Endothelial cell of umbilical vein (primary cell): ENCODE measurements at regions not wholly inside any gene's neighbourhood (a gene's known extent, or its start where the extent isn't known, plus 50 kb on each side); places are given as distances from the start of the nearest gene placed in this dataset.

Experiments used
- BruUV-seq: library from RNA; stranded (reverse); fragments of 400-500 nt; replicated peaks from 2 replicates; lab custom pipeline; 2021; lab: Mats Ljungman, UMichigan
- CTCF ChIA-PET: fragments of 300-600, 350-600 bp; sonication (Branson Sonifier 250); formaldehyde crosslinking; loops from one replicate; lab custom pipeline; 2021; ENCODE audit warnings: antibody characterized with exemption, inconsistent platforms; lab: Charles Lee
- POLR2A ChIA-PET: fragments of 300-600, 350-600 bp; sonication (Branson Sonifier 250); formaldehyde crosslinking; loops from one replicate; lab custom pipeline; 2021; ENCODE audit warnings: antibody characterized with exemption, inconsistent platforms; lab: Charles Lee
- DNase-seq: peaks from one replicate; pipeline ENCODE4 v3.0.0-alpha.2; 2011; ENCODE audit warnings: low read depth, low spot score
- FAIRE-seq: peaks from 2 replicates; lab custom pipeline; 2011; peaks lifted over from hg19 to GRCh38; lab: Jason Lieb, UNC
- H2AFZ ChIP-seq: 2 replicates; pipeline ENCODE4 v1.6.0; 2012; ENCODE audit warnings: low read depth, low read length, control low read depth, inconsistent platforms
- H3K27ac ChIP-seq: 2 replicates; pipeline ENCODE4 v1.5.1; 2011; ENCODE audit warnings: low read depth, mild to moderate bottlenecking, control low read depth, low read length, moderate library complexity; ENCODE audit not compliant: insufficient read depth
- H3K27me3 ChIP-seq, 2 experiments: 2 replicates each; pipeline versions ENCODE4 v1.6.0 to v1.6.1; 2011; ENCODE audit warnings: low read length in 2 of 2, mixed read lengths in 1 of 2; ENCODE audit not compliant: control insufficient read depth in 2 of 2, insufficient read depth in 2 of 2
- H3K36me3 ChIP-seq, 2 experiments: 2 replicates in 1 of 2; 3 replicates in 1 of 2; pipeline ENCODE4 v1.5.1; 2011; ENCODE audit warnings: low read length in 2 of 2, mild to moderate bottlenecking in 1 of 2, moderate library complexity in 1 of 2; ENCODE audit not compliant: control insufficient read depth in 2 of 2, insufficient read depth in 2 of 2; ENCODE audit errors: extremely low read depth in 1 of 2
- H3K4me1 ChIP-seq: 3 replicates; pipeline ENCODE4 v1.5.1; 2011; ENCODE audit warnings: mild to moderate bottlenecking, low read length; ENCODE audit not compliant: control insufficient read depth, insufficient read depth; ENCODE audit errors: extremely low read depth
- H3K4me2 ChIP-seq: 2 replicates; pipeline ENCODE4 v1.6.1; 2011; ENCODE audit warnings: low read length, control low read depth, mixed read lengths; ENCODE audit not compliant: insufficient read depth
- H3K4me3 ChIP-seq, 3 experiments: fragments of 200-600 bp in 1 of 3; sonication (generic), shearing (Covaris generic) in 1 of 3; replicated peaks in 1 of 3; 2 replicates each; pipeline ENCODE4 v1.5.1; 2011 to 2016; ENCODE audit warnings: control low read depth in 3 of 3, low read length in 3 of 3, mild to moderate bottlenecking in 2 of 3, inconsistent platforms in 1 of 3, low read depth in 1 of 3, moderate library complexity in 1 of 3; ENCODE audit not compliant: insufficient read depth in 1 of 3
- H3K79me2 ChIP-seq: 2 replicates; pipeline ENCODE4 v1.6.0; 2012; ENCODE audit warnings: low read length, inconsistent platforms; ENCODE audit not compliant: control insufficient read depth, insufficient read depth
- H3K9ac ChIP-seq: replicated peaks from 2 replicates; pipeline ENCODE3; 2011; ENCODE audit warnings: low read length, control low read depth; ENCODE audit not compliant: insufficient read depth; ENCODE audit errors: extremely low read depth
- H3K9me1 ChIP-seq: replicated peaks from 3 replicates; pipeline ENCODE4 v1.6.0; 2011; ENCODE audit warnings: mild to moderate bottlenecking, low read length; ENCODE audit not compliant: control insufficient read depth, insufficient read depth; ENCODE audit errors: extremely low read depth
- H3K9me3 ChIP-seq: replicated peaks from 2 replicates; pipeline ENCODE4 v1.5.1; 2012; ENCODE audit warnings: low read length, inconsistent platforms; ENCODE audit not compliant: control insufficient read depth, insufficient read depth
- H4K20me1 ChIP-seq: replicated peaks from 2 replicates; pipeline ENCODE3; 2011; ENCODE audit warnings: mild to moderate bottlenecking, low read length; ENCODE audit not compliant: control insufficient read depth, insufficient read depth; ENCODE audit errors: extremely low read depth
- EZH2 ChIP-seq: IDR thresholded peaks from 2 replicates; pipeline ENCODE4 v1.6.1; 2012; ENCODE audit warnings: borderline replicate concordance, low read depth, mild to moderate bottlenecking, moderate library complexity, low read length, inconsistent platforms; ENCODE audit not compliant: severe bottlenecking
- FOS ChIP-seq: IDR thresholded peaks from 2 replicates; pipeline ENCODE4 v1.6.1; 2011; ENCODE audit warnings: mild to moderate bottlenecking, low read length, moderate library complexity, borderline replicate concordance; ENCODE audit not compliant: insufficient read depth
- GATA2 ChIP-seq: IDR thresholded peaks from 2 replicates; pipeline ENCODE4 v1.7.0; 2011; ENCODE audit warnings: low read depth, mild to moderate bottlenecking, moderate library complexity, mixed read lengths, low read length; ENCODE audit not compliant: insufficient read length, insufficient read depth
- JUN ChIP-seq: IDR thresholded peaks from 2 replicates; pipeline ENCODE4 v1.6.1; 2011; ENCODE audit warnings: borderline replicate concordance, low read depth; ENCODE audit not compliant: insufficient read length, insufficient read depth
- MYC ChIP-seq: IDR thresholded peaks from one replicate; pipeline ENCODE4 v1.6.1; 2011; ENCODE audit warnings: mild to moderate bottlenecking, low read depth, low read length
- POLR2A ChIP-seq: IDR thresholded peaks from 2 replicates; pipeline ENCODE4 v1.6.1; 2012; ENCODE audit warnings: low read depth, mild to moderate bottlenecking, control low read depth, low read length
- POLR2AphosphoS5 ChIP-seq: IDR thresholded peaks from 2 replicates; pipeline ENCODE4 v1.6.1; 2012; ENCODE audit warnings: low read depth, mild to moderate bottlenecking, control low read depth, low read length, moderate library complexity; ENCODE audit not compliant: insufficient read depth
- dilution Hi-C: fragments of 300-500 bp; cut with MboI; formaldehyde crosslinking; loops from one replicate; pipeline ENCODE4 v1.15.0; 2019; ENCODE audit warnings: low sequenced_read_pairs; ENCODE audit not compliant: extremely low pct_ligation_motif_present
- intact Hi-C: fragments of 100-400 bp; cut with micrococcal nuclease; formaldehyde crosslinking; loops from one replicate; pipeline ENCODE4 v1.10.0; 2022
- TF ChIP-seq, protein P1 (sequence below), 2 donors: IDR thresholded peaks; 1 replicate in 1 of 2; 2 replicates in 1 of 2; pipeline ENCODE4 v1.5.1; 2011; ENCODE audit warnings: low read length in 2 of 2, mild to moderate bottlenecking in 2 of 2, moderate library complexity in 2 of 2, control low read depth in 1 of 2, inconsistent platforms in 1 of 2, low read depth in 1 of 2; ENCODE audit not compliant: insufficient read depth in 1 of 2; ENCODE audit errors: extremely low read depth in 1 of 2
- TF ChIP-seq, protein P2 (sequence below): IDR thresholded peaks from 2 replicates; pipeline ENCODE4 v1.6.1; 2011; ENCODE audit not compliant: insufficient read depth, insufficient read length

DNA sequence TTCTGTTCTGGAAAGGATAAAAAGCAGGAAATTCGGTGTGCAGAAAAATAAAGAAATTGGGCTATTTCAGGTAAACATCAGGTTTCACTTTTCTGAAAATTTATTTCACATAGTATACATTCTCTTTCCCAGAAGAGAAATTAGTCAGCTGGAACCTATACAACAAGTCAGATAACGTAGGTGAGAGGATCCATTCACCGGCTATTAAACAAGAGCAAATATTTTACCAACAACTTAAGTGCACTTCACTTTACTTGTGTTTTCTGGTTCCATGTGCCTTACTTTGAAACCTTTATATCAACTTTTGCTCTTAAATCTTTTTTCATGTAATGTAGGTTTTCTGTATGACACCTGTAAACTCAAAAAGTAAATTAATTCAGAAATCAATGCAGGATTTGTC, 839.7 kb downstream of the CDH11 start:
- intact Hi-C loops: no loop called here
- no peak overlapping the region for H2AFZ ChIP-seq
- no peaks in the 10 kb centered on the region for H3K36me3 ChIP-seq
- no TSS peak for BruUV-seq
- ChIA-PET POLR2A (no interaction called here), CTCF (no interaction called here)
- no peak overlapping the region for H3K9ac ChIP-seq
- H3K9me1 ChIP-seq: no peaks in the 10 kb centered on the region
- no peak overlapping the region for H3K27ac ChIP-seq
- no peak overlapping the region for H3K4me2 ChIP-seq
- FAIRE-seq (no peak), DNase-seq (no peak)
- no peak for TF ChIP-seq FOS
- TF ChIP-seq JUN: no peak
- no peak for TF ChIP-seq GATA2
- TF ChIP-seq POLR2AphosphoS5: no peak
- no peaks in the 10 kb centered on the region for H3K79me2 ChIP-seq
- H3K4me3 ChIP-seq: no peak overlapping the region
- H4K20me1 ChIP-seq: no peaks in the 10 kb centered on the region
- no peaks in the 10 kb centered on the region for H3K4me1 ChIP-seq
- H3K27me3 ChIP-seq: no peaks in the 10 kb centered on the region
- H3K9me3 ChIP-seq: no peaks in the 10 kb centered on the region
- dilution Hi-C loops: no loop called here

DNA sequence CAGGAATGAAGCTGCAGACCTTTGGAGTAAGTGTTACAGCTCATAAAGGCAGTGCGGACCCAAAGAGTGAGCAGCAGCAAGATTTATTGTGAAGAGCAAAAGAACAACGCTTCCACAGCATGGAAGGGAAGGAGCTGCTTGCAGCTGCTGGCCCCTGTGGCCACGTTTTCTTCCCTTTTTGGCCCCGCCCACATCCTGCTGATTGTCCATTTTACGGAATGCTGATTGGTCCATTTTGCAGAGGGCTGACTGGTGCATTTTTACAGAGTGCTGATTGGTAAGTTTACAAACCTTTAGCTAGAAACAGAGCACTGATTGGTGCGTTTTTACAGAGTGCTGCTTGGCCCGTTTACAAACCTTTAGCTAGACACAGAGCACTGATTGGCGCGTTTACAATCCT, 841.5 kb downstream of the CDH11 start:
- TF ChIP-seq POLR2AphosphoS5 (no peak), GATA2 (no peak), POLR2A (no peak), EZH2 (no peak), JUN (no peak), FOS (no peak), MYC (no peak)
- TF ChIP-seq, protein P1, sequence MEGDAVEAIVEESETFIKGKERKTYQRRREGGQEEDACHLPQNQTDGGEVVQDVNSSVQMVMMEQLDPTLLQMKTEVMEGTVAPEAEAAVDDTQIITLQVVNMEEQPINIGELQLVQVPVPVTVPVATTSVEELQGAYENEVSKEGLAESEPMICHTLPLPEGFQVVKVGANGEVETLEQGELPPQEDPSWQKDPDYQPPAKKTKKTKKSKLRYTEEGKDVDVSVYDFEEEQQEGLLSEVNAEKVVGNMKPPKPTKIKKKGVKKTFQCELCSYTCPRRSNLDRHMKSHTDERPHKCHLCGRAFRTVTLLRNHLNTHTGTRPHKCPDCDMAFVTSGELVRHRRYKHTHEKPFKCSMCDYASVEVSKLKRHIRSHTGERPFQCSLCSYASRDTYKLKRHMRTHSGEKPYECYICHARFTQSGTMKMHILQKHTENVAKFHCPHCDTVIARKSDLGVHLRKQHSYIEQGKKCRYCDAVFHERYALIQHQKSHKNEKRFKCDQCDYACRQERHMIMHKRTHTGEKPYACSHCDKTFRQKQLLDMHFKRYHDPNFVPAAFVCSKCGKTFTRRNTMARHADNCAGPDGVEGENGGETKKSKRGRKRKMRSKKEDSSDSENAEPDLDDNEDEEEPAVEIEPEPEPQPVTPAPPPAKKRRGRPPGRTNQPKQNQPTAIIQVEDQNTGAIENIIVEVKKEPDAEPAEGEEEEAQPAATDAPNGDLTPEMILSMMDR (IDR thresholded peaks at IDR 0.05; ENCODE audit: extremely low read depth in 1 of 2, insufficient read depth in 1 of 2, low read depth in 1 of 2, low read length in 2 of 2): no peak
- TF ChIP-seq, protein P2, sequence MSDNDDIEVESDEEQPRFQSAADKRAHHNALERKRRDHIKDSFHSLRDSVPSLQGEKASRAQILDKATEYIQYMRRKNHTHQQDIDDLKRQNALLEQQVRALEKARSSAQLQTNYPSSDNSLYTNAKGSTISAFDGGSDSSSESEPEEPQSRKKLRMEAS: no peak
- no peaks in the 10 kb centered on the region for H3K4me1 ChIP-seq
- no peaks in the 10 kb centered on the region for H3K9me1 ChIP-seq
- intact Hi-C loops: no loop called here
- dilution Hi-C loops: no loop called here
- DNase-seq (no peak), FAIRE-seq (no peak)
- H3K36me3 ChIP-seq: no peaks in the 10 kb centered on the region
- no peaks in the 10 kb centered on the region for H3K79me2 ChIP-seq
- POLR2A ChIA-PET: no interaction called here
- H3K4me3 ChIP-seq: no peak overlapping the region
- no peak overlapping the region for H2AFZ ChIP-seq
- no peaks in the 10 kb centered on the region for H3K9me3 ChIP-seq
- H3K27ac ChIP-seq: no peak overlapping the region
- no TSS peak for BruUV-seq
- no peaks in the 10 kb centered on the region for H4K20me1 ChIP-seq
- H3K4me2 ChIP-seq: no peak overlapping the region
- CTCF ChIA-PET: no interaction called here
- no peak overlapping the region for H3K9ac ChIP-seq
- no peaks in the 10 kb centered on the region for H3K27me3 ChIP-seq
